ENCODE measurements at regions not wholly inside any gene's neighbourhood (a gene's known extent, or its start where the extent isn't known, plus 50 kb on each side); places are given as distances from the start of the nearest gene placed in this dataset.

GRCh38 chr4:57639561-57640382 lies 529.6 kb upstream of the IGFBP7 start:
- no peaks in the 10 kb centered on the region for H3K27me3 Mint-ChIP-seq
- no peaks in the 10 kb centered on the region for H3K4me1 Mint-ChIP-seq (ENCODE audit: low read depth)
- no peaks in the 10 kb centered on the region for H3K9me3 Mint-ChIP-seq
- no peaks in the 10 kb centered on the region for H3K36me3 Mint-ChIP-seq (ENCODE audit: low read depth)
- intact Hi-C loops (cut with micrococcal nuclease): no loop called here
- no peak overlapping the region for H3K27ac Mint-ChIP-seq
- H3K4me3 Mint-ChIP-seq: no peak overlapping the region

- H3K27me3 Mint-ChIP-seq: no peaks in the 10 kb centered on the region
- intact Hi-C loops (cut with micrococcal nuclease): no loop called here
- H3K36me3 Mint-ChIP-seq (ENCODE audit: low read depth): no peaks in the 10 kb centered on the region
- no peak overlapping the region for H3K27ac Mint-ChIP-seq
- H3K4me1 Mint-ChIP-seq (ENCODE audit: low read depth): no peaks in the 10 kb centered on the region
- no peaks in the 10 kb centered on the region for H3K9me3 Mint-ChIP-seq
- H3K4me3 Mint-ChIP-seq: no peak overlapping the region
These were observed 525.7 kb upstream of the IGFBP7 start for GRCh38 chr4:57635910-57636309.

DNA sequence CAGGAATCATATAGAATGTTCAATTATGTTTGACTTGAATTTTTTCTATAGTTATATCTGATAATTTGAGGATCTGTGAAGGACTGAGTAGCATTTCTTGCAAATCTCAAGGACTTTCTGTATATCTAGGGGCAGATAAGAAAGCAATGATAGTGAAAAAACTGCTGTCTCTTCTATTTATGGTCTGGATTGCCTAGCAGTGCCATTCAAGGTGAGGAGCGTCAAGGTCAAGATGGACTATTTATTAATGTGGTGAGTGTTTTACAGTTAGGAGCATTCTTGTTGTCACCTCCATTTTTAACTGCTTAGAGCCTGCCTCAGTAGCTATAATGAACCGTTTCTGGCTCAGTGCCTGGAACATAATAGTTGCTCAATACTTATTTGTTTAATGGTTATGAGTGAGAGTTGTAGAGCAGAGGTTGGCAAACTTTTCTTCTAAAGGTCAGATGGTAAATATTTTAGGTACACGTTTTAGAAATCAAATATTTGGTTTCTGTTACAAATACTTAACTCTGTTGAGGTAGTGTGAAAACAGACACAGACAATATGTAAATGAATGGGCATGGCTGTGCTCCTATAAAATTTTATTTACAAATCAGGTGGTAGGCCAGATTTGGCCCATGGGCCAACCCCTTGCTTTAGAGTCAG lies 523.2 kb upstream of the IGFBP7 start:
- H3K27me3 Mint-ChIP-seq: no peaks in the 10 kb centered on the region
- no peaks in the 10 kb centered on the region for H3K9me3 Mint-ChIP-seq
- intact Hi-C loops (cut with micrococcal nuclease): no loop called here

DNA sequence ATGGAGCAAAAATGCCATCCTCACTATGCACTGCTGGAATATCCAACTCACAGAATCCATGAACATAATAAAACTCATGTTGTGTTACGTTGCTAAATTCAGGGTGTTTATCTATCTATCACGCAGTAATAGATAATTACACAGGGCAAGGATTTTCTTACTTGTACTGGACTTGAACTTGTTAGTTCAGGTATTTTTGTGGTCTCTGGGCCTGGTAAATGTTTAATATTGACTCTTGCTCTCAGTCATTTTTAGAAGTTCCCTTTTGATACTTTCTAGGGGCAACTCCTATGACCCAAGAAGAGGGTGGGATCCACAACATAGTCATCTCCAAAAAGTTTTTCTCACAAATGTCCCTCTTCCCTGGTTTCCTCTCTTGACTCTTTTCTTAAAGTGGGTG lies 522.4 kb upstream of the IGFBP7 start:
- no peaks in the 10 kb centered on the region for H3K9me3 Mint-ChIP-seq
- intact Hi-C loops (cut with micrococcal nuclease): no loop called here
- H3K4me1 Mint-ChIP-seq (ENCODE audit: low read depth): no peaks in the 10 kb centered on the region
- H3K27me3 Mint-ChIP-seq: no peaks in the 10 kb centered on the region
- no peak overlapping the region for H3K4me3 Mint-ChIP-seq
- H3K27ac Mint-ChIP-seq: no peak overlapping the region
- no peaks in the 10 kb centered on the region for H3K36me3 Mint-ChIP-seq (ENCODE audit: low read depth)

More for the DNA sequence above, 523.2 kb upstream of the IGFBP7 start:
- H3K4me1 Mint-ChIP-seq (ENCODE audit: low read depth): no peaks in the 10 kb centered on the region
- H3K36me3 Mint-ChIP-seq (ENCODE audit: low read depth): no peaks in the 10 kb centered on the region
- no peak overlapping the region for H3K4me3 Mint-ChIP-seq
- H3K27ac Mint-ChIP-seq: no peak overlapping the region

DNA sequence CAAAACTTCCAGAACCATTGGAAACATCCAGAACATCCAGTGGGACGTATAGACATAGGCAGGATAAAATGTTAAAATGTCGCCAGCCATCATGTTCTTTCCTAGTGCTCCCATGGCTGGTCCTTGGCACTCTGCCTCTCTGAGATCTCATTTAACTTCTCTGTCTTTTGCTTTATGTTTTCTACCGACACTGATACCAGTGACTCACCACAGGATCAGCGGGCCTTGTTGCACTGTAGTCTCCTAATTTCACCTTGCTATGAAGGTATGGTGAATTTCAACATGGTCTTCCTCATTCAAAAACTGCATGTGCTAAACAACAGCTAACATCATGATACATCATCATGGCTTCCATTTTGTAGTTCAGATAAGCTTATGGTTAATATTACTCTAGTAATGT lies 521.0 kb upstream of the IGFBP7 start:
- Mint-ChIP-seq H3K27me3 (no peaks in the 10 kb centered on the region), H3K9me3 (peaks cover 2% of the 10 kb centered on the region), H3K36me3 (ENCODE audit: low read depth) (no peaks in the 10 kb centered on the region), H3K4me3 (no peak overlapping the region), H3K4me1 (ENCODE audit: low read depth) (no peaks in the 10 kb centered on the region), H3K27ac (no peak overlapping the region)
- intact Hi-C loops (cut with micrococcal nuclease): no loop called here

- Mint-ChIP-seq H3K9me3 (peaks cover 28% of the 10 kb centered on the region), H3K4me1 (ENCODE audit: low read depth) (no peaks in the 10 kb centered on the region), H3K27me3 (no peaks in the 10 kb centered on the region), H3K4me3 (no peak overlapping the region), H3K36me3 (ENCODE audit: low read depth) (no peaks in the 10 kb centered on the region), H3K27ac (no peak overlapping the region)
- intact Hi-C loops (cut with micrococcal nuclease): no loop called here
These were observed 517.8 kb upstream of the IGFBP7 start for GRCh38 chr4:57628004-57628403.

GRCh38 chr4:57614257-57614932 lies 504.2 kb upstream of the IGFBP7 start:
- Mint-ChIP-seq H3K9me3 (no peaks in the 10 kb centered on the region), H3K27ac (no peak overlapping the region), H3K27me3 (no peaks in the 10 kb centered on the region), H3K4me1 (ENCODE audit: low read depth) (no peaks in the 10 kb centered on the region), H3K36me3 (ENCODE audit: low read depth) (no peaks in the 10 kb centered on the region), H3K4me3 (no peak overlapping the region)
- intact Hi-C loops (cut with micrococcal nuclease): no loop called here

DNA sequence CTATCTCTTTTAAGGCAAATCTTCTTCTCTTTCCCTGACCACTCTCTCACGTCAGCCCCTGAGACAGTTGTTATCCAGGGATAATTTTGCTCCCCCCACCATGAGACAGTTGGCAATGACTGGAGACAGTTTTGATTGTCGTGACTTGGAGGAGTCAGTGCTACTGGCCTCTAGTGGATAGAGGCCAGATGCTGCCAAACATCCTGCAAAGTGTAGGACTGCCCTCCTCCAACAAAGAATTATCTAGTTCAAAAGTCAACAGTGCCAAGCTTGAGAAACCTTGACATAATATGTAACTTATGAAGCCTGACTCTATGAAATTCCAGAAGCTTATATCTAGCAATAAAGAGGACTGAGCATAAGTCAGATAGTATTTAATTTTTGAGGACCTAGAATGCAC lies 502.1 kb upstream of the IGFBP7 start:
- Mint-ChIP-seq H3K4me1 (ENCODE audit: low read depth) (no peaks in the 10 kb centered on the region), H3K36me3 (ENCODE audit: low read depth) (no peaks in the 10 kb centered on the region), H3K9me3 (no peaks in the 10 kb centered on the region), H3K4me3 (no peak overlapping the region), H3K27me3 (no peaks in the 10 kb centered on the region), H3K27ac (no peak overlapping the region)
- intact Hi-C loops (cut with micrococcal nuclease): no loop called here

DNA sequence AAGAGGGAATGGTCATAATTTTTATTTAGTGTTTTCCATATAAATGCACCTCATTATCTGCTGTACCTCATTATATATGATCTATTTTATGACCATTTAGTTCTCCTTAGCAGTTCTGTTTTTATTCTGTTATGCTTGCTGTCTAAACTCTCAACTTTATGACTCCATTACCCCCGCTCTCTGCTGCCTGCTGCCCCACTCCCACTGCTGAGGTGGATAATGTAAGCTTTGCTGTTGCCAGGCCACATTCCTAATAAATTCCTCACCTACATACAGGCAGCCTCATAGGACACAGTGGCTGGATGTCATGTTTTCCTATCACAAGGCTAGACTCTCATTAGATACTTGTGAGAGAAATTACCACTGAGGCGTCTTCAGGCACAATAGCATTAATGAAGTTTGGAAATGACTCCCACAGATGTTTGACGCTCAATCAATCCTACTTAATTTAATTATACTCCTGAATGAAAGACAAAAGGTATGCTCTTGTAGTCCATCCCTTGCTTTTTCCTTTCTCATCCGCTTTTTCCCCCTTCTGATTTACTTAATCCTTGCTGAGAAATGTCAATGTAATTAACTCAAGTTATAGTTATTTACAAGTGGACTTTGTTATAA lies 497.5 kb upstream of the IGFBP7 start:
- no peaks in the 10 kb centered on the region for H3K4me1 Mint-ChIP-seq (ENCODE audit: low read depth)
- no peaks in the 10 kb centered on the region for H3K9me3 Mint-ChIP-seq
- no peaks in the 10 kb centered on the region for H3K27me3 Mint-ChIP-seq
- H3K36me3 Mint-ChIP-seq (ENCODE audit: low read depth): no peaks in the 10 kb centered on the region
- no peak overlapping the region for H3K4me3 Mint-ChIP-seq
- intact Hi-C loops (cut with micrococcal nuclease): no loop called here
- H3K27ac Mint-ChIP-seq: no peak overlapping the region

DNA sequence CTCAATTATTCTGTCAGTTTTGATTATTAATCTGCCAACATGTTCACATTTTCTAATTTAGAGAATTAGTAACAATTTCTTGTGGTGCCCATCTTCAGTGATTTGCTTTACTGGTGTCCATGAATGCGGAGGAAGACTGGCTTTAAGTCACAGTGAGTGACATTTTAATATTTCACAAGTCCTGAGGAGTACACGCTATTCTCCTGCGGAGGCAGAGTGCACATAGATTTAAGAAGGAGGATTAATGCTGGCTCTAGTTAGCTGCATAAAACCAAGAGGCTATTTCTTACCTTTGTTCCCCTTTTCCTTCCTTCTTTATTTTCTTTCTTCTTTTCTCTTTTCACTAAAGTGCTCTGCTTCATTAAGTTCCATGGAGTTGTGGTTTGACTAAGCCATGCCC lies 495.2 kb upstream of the IGFBP7 start:
- intact Hi-C loops (cut with micrococcal nuclease): no loop called here
- H3K4me3 Mint-ChIP-seq: no peak overlapping the region
- H3K36me3 Mint-ChIP-seq (ENCODE audit: low read depth): no peaks in the 10 kb centered on the region
- no peaks in the 10 kb centered on the region for H3K4me1 Mint-ChIP-seq (ENCODE audit: low read depth)
- no peaks in the 10 kb centered on the region for H3K27me3 Mint-ChIP-seq
- no peaks in the 10 kb centered on the region for H3K9me3 Mint-ChIP-seq
- no peak overlapping the region for H3K27ac Mint-ChIP-seq

DNA sequence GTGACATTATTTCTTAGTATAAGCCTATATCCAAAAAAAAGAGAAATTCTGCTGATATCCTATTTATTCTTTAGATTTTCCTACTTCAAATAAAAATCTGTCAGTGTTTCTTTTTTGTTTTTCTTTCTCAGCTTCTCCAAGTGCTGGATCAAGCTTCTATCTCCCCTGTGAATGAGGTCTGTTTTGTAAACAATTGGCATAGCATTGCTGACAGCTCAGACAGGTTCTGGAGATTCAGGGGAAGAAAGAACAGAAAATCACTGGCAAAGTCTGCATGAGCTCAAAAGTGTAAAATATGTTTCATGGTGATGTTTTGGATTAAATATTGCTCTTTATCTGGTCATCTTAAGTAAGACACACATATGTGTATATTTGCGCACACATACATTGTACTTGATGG lies 492.0 kb upstream of the IGFBP7 start:
- Mint-ChIP-seq H3K4me1 (ENCODE audit: low read depth) (no peaks in the 10 kb centered on the region), H3K36me3 (ENCODE audit: low read depth) (no peaks in the 10 kb centered on the region), H3K4me3 (no peak overlapping the region), H3K27ac (no peak overlapping the region), H3K27me3 (no peaks in the 10 kb centered on the region), H3K9me3 (no peaks in the 10 kb centered on the region)
- intact Hi-C loops (cut with micrococcal nuclease): no loop called here

DNA sequence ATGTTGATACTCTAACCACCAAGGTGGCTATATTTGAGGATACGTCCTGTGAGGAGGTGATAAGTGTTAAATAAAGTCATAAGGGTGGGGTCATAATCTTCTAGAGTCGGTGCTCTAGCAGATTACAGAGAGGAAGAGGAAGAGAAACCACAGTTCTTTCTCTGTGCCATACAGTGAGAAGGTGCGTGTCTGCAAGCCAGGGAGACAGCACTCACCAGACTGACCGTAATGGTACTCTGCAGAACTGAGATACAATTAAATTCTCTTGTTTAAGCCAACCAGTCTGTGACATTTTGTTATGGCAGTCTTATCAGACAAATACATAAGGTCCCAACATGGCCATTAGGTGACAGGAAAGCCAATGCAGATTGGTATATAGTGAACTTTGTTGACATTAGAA lies 480.9 kb upstream of the IGFBP7 start:
- H3K4me1 Mint-ChIP-seq (ENCODE audit: low read depth): no peaks in the 10 kb centered on the region
- no peak overlapping the region for H3K4me3 Mint-ChIP-seq
- intact Hi-C loops (cut with micrococcal nuclease): no loop called here
- H3K27ac Mint-ChIP-seq: no peak overlapping the region
- no peaks in the 10 kb centered on the region for H3K27me3 Mint-ChIP-seq
- H3K36me3 Mint-ChIP-seq (ENCODE audit: low read depth): no peaks in the 10 kb centered on the region
- H3K9me3 Mint-ChIP-seq: no peaks in the 10 kb centered on the region

GRCh38 chr4:57588557-57588956 lies 478.4 kb upstream of the IGFBP7 start:
- Mint-ChIP-seq H3K27ac (no peak overlapping the region), H3K9me3 (peaks cover 11% of the 10 kb centered on the region), H3K36me3 (ENCODE audit: low read depth) (no peaks in the 10 kb centered on the region), H3K27me3 (no peaks in the 10 kb centered on the region), H3K4me1 (ENCODE audit: low read depth) (no peaks in the 10 kb centered on the region), H3K4me3 (no peak overlapping the region)
- intact Hi-C loops (cut with micrococcal nuclease): no loop called here

All from dendritic cell treated with granulocyte-macrophage colony-stimulating factor and Interleukin-4, amounts not matched to agents 40 ng/mL and 50 ng/mL, for 4 days (primary cell).